Loucy (cell line): ENCODE measurements at regions not wholly inside any gene's neighbourhood (a gene's known extent, or its start where the extent isn't known, plus 50 kb on each side); places are given as distances from the start of the nearest gene placed in this dataset.

Source experiments
- H2AFZ ChIP-seq: fragments of 200-600 bp; sonication (generic); 2 replicates; pipeline ENCODE4 v1.6.0; 2016; ENCODE audit warnings: antibody characterized with exemption, mild to moderate bottlenecking, low read length, moderate library complexity
- H3F3A ChIP-seq: fragments of 200-600 bp; 2 replicates; pipeline ENCODE4 v1.6.0; 2016; ENCODE audit warnings: antibody characterized with exemption, low read depth, mild to moderate bottlenecking
- H3K27me3 ChIP-seq: fragments of 200-600 bp; sonication (generic); 2 replicates; pipeline ENCODE4 v1.6.1; 2014; ENCODE audit warnings: low read length, mild to moderate bottlenecking; ENCODE audit not compliant: insufficient read depth, poor library complexity, severe bottlenecking
- H3K36me3 ChIP-seq: fragments of 200-600 bp; sonication (generic); 2 replicates; pipeline ENCODE4 v1.6.1; 2016; ENCODE audit warnings: low read length; ENCODE audit not compliant: insufficient read depth
- H3K4me1 ChIP-seq: fragments of 200-600 bp; sonication (generic); 2 replicates; pipeline ENCODE4 v1.5.1; 2014; ENCODE audit warnings: low read length, mild to moderate bottlenecking; ENCODE audit not compliant: insufficient read depth, poor library complexity, severe bottlenecking
- H3K4me2 ChIP-seq: fragments of 200-600 bp; sonication (generic); 2 replicates; pipeline ENCODE4 v1.6.0; 2014; ENCODE audit warnings: antibody characterized with exemption, low read length, low read depth, mild to moderate bottlenecking; ENCODE audit not compliant: poor library complexity, severe bottlenecking
- H3K4me3 ChIP-seq: fragments of 200-600 bp; sonication (generic); 2 replicates; pipeline ENCODE4 v1.5.1; 2014; ENCODE audit warnings: low read length, mild to moderate bottlenecking, mixed read lengths; ENCODE audit not compliant: poor library complexity, severe bottlenecking
- H3K79me2 ChIP-seq: fragments of 200-600 bp; sonication (generic); 2 replicates; pipeline ENCODE4 v1.6.1; 2014; ENCODE audit warnings: low read length; ENCODE audit not compliant: insufficient read depth
- H3K9ac ChIP-seq: fragments of 200-600 bp; sonication (generic); 2 replicates; pipeline ENCODE4 v1.6.0; 2014; ENCODE audit warnings: mild to moderate bottlenecking, low read depth, low read length, moderate library complexity; ENCODE audit not compliant: poor library complexity, severe bottlenecking
- H3K9me2 ChIP-seq: fragments of 200-600 bp; sonication (generic); replicated peaks from 2 replicates; pipeline ENCODE4 v1.6.1; 2016; ENCODE audit warnings: low read depth, low read length, mixed read lengths
- H3K9me3 ChIP-seq: fragments of 200-600 bp; sonication (generic); 2 replicates; pipeline ENCODE4 v1.6.1; 2014; ENCODE audit warnings: mild to moderate bottlenecking, antibody characterized with exemption, low read length, low read depth; ENCODE audit not compliant: insufficient read depth
- H4K20me1 ChIP-seq: fragments of 200-600 bp; sonication (generic); 2 replicates; pipeline ENCODE4 v1.6.0; 2014; ENCODE audit warnings: antibody characterized with exemption, low read length, mild to moderate bottlenecking; ENCODE audit not compliant: insufficient read depth, poor library complexity, severe bottlenecking
- EZH2phosphoT487 ChIP-seq: fragments of 200-600 bp; IDR thresholded peaks from 2 replicates; pipeline ENCODE4 v1.6.1; 2018; ENCODE audit warnings: antibody characterized with exemption, mild to moderate bottlenecking, moderate library complexity, borderline replicate concordance
- TF ChIP-seq, protein P1 (sequence below): fragments of 200-600 bp; sonication (generic); conservative IDR thresholded peaks from 2 replicates; pipeline ENCODE4 v1.5.1; 2014; ENCODE audit warnings: mild to moderate bottlenecking, antibody characterized with exemption, low read length

DNA sequence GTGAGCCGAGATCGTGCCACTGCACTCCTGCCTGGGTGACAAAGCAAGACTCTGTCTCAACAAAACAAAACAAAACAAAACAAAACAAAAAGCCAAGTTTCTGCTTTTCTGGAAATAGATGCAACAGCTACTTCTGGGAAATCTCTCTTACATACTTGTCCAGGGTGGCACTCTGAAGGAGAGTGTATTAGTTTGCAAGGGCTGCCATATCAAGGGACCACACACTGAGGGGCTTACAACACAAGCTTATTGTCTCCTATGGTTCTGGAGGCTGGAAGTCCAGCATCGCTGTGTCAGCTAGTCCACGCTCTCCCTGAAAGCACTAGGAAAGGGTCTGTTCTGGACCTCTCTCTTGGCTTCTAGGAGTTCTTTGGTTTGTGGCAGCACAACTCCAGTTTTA, 277.9 kb upstream of the WWC1 start:
- no peak overlapping the region for H3K9ac ChIP-seq
- H3K4me3 ChIP-seq, result no peak overlapping the region
- no peaks in the 10 kb centered on the region for H4K20me1 ChIP-seq
- no peaks in the 10 kb centered on the region for H3K9me3 ChIP-seq
- no peaks in the 10 kb centered on the region for H3K79me2 ChIP-seq
- H3K9me2 ChIP-seq, result no peaks in the 10 kb centered on the region
- no peaks in the 10 kb centered on the region for H3K27me3 ChIP-seq
- H3K4me2 ChIP-seq, result no peak overlapping the region
- no peaks in the 10 kb centered on the region for H3K4me1 ChIP-seq
- no peaks in the 10 kb centered on the region for H3F3A ChIP-seq
- H3K36me3 ChIP-seq, result no peaks in the 10 kb centered on the region
- H2AFZ ChIP-seq, result no peak overlapping the region
- TF ChIP-seq EZH2phosphoT487, result no peak
- TF ChIP-seq, protein P1, sequence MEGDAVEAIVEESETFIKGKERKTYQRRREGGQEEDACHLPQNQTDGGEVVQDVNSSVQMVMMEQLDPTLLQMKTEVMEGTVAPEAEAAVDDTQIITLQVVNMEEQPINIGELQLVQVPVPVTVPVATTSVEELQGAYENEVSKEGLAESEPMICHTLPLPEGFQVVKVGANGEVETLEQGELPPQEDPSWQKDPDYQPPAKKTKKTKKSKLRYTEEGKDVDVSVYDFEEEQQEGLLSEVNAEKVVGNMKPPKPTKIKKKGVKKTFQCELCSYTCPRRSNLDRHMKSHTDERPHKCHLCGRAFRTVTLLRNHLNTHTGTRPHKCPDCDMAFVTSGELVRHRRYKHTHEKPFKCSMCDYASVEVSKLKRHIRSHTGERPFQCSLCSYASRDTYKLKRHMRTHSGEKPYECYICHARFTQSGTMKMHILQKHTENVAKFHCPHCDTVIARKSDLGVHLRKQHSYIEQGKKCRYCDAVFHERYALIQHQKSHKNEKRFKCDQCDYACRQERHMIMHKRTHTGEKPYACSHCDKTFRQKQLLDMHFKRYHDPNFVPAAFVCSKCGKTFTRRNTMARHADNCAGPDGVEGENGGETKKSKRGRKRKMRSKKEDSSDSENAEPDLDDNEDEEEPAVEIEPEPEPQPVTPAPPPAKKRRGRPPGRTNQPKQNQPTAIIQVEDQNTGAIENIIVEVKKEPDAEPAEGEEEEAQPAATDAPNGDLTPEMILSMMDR, result no peak

DNA sequence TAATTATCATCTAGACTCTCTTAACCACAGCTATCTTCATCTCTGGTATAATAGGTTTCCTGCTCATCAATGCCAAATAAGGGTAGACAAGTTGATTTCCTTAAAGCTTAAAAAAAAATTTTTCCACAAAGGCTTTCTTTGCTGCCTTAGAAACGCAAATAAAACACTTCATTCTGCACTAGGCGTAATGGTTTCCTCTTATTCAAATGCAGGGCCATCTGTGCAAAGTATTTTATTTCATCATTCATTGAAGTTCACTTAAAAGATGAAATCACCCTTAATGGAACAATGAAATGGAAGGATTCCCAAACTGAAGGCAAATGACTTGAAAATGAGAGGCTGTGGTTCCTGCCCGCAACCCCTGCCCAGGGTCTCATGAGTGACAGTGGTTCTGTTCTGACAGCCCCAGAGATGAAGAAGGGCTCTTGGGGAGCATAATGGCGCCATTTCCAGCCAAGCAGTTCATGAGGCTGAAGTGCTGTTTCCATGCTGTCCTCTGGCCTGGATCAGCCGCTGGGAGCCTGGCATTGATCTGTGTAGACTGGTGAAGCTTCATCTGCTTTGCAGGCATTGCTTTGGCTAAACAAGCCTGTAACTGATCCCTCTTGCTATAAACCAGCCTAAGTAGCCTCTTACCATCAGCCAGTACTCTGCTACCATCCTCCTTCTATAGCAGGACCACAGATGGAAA, 276.9 kb upstream of the WWC1 start:
- H3K4me3 ChIP-seq, result no peak overlapping the region
- H3K36me3 ChIP-seq, result no peaks in the 10 kb centered on the region
- no peak for TF ChIP-seq EZH2phosphoT487
- TF ChIP-seq, protein P1, result no peak
- no peak overlapping the region for H3K9ac ChIP-seq
- no peaks in the 10 kb centered on the region for H3K79me2 ChIP-seq
- no peaks in the 10 kb centered on the region for H3K9me3 ChIP-seq
- H3F3A ChIP-seq, result no peaks in the 10 kb centered on the region
- no peak overlapping the region for H3K4me2 ChIP-seq
- no peaks in the 10 kb centered on the region for H4K20me1 ChIP-seq
- no peak overlapping the region for H2AFZ ChIP-seq
- no peaks in the 10 kb centered on the region for H3K4me1 ChIP-seq
- no peaks in the 10 kb centered on the region for H3K9me2 ChIP-seq
- no peaks in the 10 kb centered on the region for H3K27me3 ChIP-seq

DNA sequence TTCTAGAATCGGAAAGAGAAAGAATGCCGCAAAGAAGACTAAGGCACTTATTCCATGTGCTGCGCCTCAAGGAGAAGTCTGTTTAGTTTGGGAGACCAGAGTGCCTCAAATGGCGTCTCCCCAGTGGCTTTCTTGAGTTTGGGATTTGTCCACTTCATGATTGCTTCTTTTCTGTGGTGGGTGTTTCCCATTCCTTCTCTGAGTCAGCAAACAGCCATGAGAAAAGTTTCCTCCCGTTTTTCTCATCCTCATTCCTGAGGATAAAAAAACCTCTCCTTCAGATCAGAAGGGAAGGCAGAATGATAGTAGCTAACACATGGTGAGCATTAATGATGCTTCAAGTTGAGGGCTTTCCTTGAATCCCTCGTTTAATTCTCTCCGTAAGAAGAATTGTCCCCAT, 275.9 kb upstream of the WWC1 start:
- Histone ChIP-seq H3K4me1 (no peaks in the 10 kb centered on the region), H3K79me2 (no peaks in the 10 kb centered on the region), H3K27me3 (no peaks in the 10 kb centered on the region), H3F3A (no peaks in the 10 kb centered on the region), H3K4me3 (no peak overlapping the region), H3K4me2 (no peak overlapping the region), H4K20me1 (no peaks in the 10 kb centered on the region), H3K9me2 (no peaks in the 10 kb centered on the region), H3K36me3 (no peaks in the 10 kb centered on the region), H2AFZ (no peak overlapping the region), H3K9ac (no peak overlapping the region), H3K9me3 (no peaks in the 10 kb centered on the region)
- TF ChIP-seq, protein P1, result no peak
- no peak for TF ChIP-seq EZH2phosphoT487
